Activated T-cell treated with anti-CD3 and anti-CD28 coated beads, Interleukin-2, amount 50 U/mL, for 4 hours (primary cell): ENCODE measurements at regions not wholly inside any gene's neighbourhood (a gene's known extent, or its start where the extent isn't known, plus 50 kb on each side); places are given as distances from the start of the nearest gene placed in this dataset.
A peak's percentile ranks its signal among the peaks of the same experiment; 100 is the strongest.

Source experiments
- ATAC-seq, 2 donors: fragments of 200-7000 bp; cut with Tn5 transposase; one replicate each; pipeline ENCODE4 v1.10.0; 2021
- DNase-seq: peaks from one replicate; pipeline ENCODE4 v3.0.0-alpha.2; 2020
- H3K27me3 Mint-ChIP-seq: one replicate; pipeline ENCODE4 v1.8.0; 2021; ENCODE audit warnings: low read depth, mixed read lengths
- H3K36me3 Mint-ChIP-seq: one replicate; pipeline ENCODE4 v1.8.0; 2022; ENCODE audit warnings: mixed read lengths; ENCODE audit not compliant: insufficient read depth
- H3K4me1 Mint-ChIP-seq: one replicate; pipeline ENCODE4 v1.8.0; 2021; ENCODE audit warnings: low read depth, mixed read lengths
- H3K4me3 Mint-ChIP-seq: one replicate; pipeline ENCODE4 v1.8.0; 2021; ENCODE audit warnings: mild to moderate bottlenecking, moderate library complexity, mixed read lengths
- H3K9me3 Mint-ChIP-seq: one replicate; pipeline ENCODE4 v1.8.0; 2021; ENCODE audit warnings: mixed read lengths

DNA sequence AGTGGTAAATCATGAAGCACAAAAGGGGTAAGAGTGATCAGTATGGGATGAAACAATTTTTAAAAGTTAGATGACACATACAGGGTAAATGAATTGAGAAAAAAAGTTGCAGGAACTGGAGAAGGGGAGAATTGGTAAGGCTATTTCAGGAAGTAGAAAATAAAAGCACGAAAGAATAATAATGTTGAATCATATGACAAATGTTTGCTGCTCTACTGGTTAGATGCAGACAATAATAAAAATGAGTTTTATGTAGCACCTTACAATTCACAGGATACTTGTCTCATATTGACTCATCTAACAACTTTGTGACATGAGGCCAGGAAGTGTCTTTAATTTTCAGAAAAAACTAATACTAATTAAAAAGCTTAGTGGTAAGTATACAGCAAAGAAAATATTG lies 566.5 kb upstream of the MARCKS start:
- Mint-ChIP-seq H3K4me3 (no peak overlapping the region), H3K9me3 (peaks cover 7% of the 10 kb centered on the region), H3K36me3 (no peaks in the 10 kb centered on the region), H3K4me1 (no peaks in the 10 kb centered on the region), H3K27me3 (peaks cover 3% of the 10 kb centered on the region)
- no peak for DNase-seq
- no peak for ATAC-seq

DNA sequence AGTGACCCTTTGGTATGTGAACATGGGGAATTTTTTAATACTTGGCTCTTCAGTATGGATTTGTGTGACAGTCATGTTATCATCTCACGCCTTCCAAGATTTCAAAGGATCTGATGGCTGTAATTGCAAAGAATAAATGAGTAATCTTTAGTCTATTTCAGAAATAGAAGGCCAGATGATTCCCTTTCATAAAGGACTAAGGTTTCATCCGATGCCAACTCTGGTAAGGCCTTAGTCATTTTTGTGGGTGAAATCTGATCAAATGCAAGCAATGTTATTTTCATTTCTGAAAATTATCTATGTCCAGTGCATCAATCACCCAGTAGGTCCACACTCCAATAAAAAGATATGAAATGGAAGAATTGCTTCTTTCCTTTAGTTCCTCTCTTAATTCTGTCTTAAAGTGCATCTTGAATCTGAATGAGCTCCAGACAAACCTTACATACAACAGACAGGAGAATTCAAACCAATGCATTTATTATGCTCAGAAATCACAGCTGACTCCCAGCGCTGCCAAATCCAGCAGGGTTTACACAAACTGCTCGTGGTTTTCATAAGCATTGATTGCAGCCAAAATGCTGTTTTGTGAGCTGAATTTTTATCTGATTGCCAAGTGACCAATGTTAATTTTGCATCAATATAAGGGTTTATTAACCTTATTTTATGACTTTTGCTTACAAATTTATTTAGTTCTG lies 565.2 kb upstream of the MARCKS start:
- peaks cover 3% of the 10 kb centered on the region for H3K27me3 Mint-ChIP-seq
- no peak for DNase-seq
- H3K36me3 Mint-ChIP-seq, result no peaks in the 10 kb centered on the region
- H3K4me3 Mint-ChIP-seq, result no peak overlapping the region
- peaks cover 3% of the 10 kb centered on the region for H3K9me3 Mint-ChIP-seq
- no peaks in the 10 kb centered on the region for H3K4me1 Mint-ChIP-seq
- ATAC-seq, result no peak

DNA sequence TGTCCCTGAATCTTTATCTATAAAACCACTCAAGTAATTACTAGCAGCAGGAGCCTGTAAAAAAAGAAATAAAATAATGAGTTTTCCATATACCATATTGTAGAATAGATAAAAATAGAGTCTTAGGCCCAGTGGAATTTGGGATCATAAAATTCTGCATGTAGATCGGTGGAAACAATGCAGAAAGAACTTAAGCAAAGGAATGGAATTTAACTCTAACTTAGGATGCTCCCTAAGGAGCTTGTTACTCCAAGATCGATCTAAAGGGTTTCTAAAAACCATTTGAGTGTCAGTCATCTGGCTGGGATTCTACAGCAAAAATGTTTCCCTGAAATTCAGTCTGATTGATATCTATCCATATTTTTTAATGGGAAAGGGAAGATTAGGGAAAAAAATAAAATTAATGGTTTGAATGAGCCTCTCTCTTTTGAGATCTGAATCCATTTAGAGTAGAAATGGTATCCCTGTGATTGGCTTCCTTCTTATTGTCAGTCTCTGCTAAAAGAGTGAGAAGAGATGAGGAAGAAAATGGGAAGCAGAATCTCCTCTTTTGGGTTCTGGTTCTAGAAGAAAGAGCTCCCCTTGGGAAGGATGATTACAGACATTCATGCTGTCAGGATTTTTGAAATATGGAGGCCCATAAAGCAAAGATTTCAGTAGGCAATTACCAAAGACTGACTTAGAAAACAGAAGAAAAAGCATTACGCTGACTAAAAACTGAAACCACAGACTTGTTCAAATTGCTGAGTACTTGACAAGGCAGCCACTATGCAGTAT lies 564.3 kb upstream of the MARCKS start:
- Mint-ChIP-seq H3K4me1 (no peaks in the 10 kb centered on the region), H3K27me3 (peaks cover 3% of the 10 kb centered on the region), H3K9me3 (no peaks in the 10 kb centered on the region), H3K36me3 (no peaks in the 10 kb centered on the region), H3K4me3 (no peak overlapping the region)
- ATAC-seq, result no peak
- no peak for DNase-seq

DNA sequence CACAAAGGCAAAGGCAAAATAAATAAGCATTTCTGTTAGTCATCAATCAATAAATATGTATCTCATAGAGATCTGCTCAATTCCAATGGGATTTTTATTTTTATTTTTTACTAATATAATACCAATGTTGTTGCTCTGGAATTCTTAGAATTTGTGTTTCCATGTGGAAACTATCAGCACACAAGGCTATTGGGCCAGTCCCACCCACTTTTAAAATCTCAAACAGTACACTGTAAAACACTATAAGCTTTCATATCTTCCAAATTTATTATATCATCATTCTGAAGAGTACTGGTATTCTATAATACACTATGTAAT lies 563.8 kb upstream of the MARCKS start:
- Mint-ChIP-seq H3K36me3 (no peaks in the 10 kb centered on the region), H3K9me3 (no peaks in the 10 kb centered on the region), H3K4me3 (no peak overlapping the region), H3K27me3 (peaks cover 3% of the 10 kb centered on the region), H3K4me1 (no peaks in the 10 kb centered on the region)
- ATAC-seq, result no peak
- no peak for DNase-seq

DNA sequence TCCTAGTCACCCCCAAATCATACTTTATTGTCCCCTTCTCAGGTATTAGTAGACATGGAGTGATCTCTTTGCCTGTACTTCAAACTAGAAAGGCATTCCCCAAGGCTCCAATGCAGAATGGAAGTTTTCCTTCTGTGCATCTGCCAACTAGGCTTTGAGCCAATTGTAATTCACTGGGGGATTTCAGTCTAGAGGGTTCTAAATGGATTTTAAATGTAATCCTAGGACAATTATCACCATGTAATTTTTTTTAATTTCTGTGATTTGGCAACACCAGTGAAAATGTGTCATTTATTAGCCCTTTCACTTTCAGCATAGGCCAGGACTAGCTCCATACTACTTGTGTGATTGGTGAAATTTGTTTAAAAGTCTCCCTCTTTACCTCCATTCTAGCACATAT lies 557.6 kb upstream of the MARCKS start:
- Mint-ChIP-seq H3K27me3 (peaks cover 2% of the 10 kb centered on the region), H3K4me1 (no peaks in the 10 kb centered on the region), H3K4me3 (no peak overlapping the region), H3K36me3 (no peaks in the 10 kb centered on the region), H3K9me3 (no peaks in the 10 kb centered on the region)
- no peak for DNase-seq
- no peak for ATAC-seq

DNA sequence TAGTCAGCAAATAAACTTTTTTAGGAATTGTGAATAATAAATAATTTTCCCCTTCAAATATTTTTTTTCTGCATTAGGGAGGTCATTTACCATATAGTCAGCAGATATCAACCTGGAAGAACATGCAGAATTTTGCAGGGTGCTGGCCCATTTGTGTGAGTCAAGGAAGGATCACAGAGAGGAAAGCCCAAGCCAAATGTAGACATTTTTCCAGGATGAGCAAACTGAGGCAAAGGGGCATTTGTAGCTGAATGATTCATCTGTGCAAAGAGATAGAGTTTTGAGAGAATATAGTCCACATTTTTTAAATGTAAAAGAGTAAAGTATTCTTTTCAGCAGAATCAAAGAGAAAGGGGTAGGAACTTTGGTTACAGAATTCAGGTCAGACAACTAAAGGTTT lies 555.5 kb upstream of the MARCKS start:
- ATAC-seq (no peak), DNase-seq (no peak)
- Mint-ChIP-seq H3K4me3 (no peak overlapping the region), H3K4me1 (no peaks in the 10 kb centered on the region), H3K9me3 (no peaks in the 10 kb centered on the region), H3K27me3 (peaks cover 2% of the 10 kb centered on the region), H3K36me3 (no peaks in the 10 kb centered on the region)

DNA sequence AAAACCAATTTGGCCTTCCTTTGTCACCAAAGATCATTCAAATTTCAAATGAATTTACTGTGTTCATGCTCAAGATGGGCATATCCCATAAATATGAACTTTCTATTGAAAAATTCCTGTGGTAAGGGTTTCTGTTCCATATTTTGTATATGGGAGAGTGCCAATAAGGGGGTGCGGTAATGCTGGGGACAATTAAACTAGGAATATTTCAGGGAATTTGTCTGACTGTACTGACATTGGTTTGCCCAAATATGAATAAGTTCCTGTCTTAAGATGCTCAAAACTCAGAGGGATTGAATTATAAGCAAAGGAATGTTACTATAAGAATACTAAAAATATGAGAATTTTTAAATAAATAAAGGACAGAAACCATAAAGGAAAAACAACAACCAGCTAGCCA lies 553.0 kb upstream of the MARCKS start:
- DNase-seq (no peak), ATAC-seq (no peak)
- H3K4me3 Mint-ChIP-seq, result no peak overlapping the region
- no peaks in the 10 kb centered on the region for H3K9me3 Mint-ChIP-seq
- H3K4me1 Mint-ChIP-seq, result no peaks in the 10 kb centered on the region
- H3K27me3 Mint-ChIP-seq, result peaks cover 2% of the 10 kb centered on the region
- H3K36me3 Mint-ChIP-seq, result no peaks in the 10 kb centered on the region

DNA sequence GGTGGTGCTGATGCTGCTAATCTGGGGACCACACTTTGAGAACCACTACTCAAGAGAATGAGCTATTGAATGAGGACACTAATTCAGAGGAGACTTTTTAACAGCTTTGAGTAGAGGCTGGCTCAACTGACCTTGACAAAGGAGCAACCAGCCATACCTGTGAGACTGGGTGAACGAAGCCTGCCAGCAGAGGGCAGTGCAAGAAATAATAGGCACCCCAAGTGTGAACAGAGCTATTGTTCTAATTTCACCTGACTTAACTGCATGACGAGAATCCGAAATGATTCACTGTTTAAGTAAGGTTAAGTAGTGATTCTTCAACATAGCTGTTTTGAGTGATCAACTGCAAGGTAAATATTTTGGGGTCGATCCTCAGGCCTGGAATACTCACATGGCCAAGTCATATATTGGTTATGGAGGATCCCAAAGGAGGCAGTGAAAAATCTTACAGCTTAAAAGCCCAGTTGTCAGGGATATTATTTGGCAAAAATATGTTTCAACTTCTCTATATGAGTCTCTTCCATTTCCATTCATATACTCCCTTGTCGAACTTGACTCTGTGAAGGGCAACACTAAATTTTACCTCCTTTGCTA lies 550.5 kb upstream of the MARCKS start:
- no peaks in the 10 kb centered on the region for H3K4me1 Mint-ChIP-seq
- peak in 1 of 2 donors; percentile 58 for ATAC-seq

DNA sequence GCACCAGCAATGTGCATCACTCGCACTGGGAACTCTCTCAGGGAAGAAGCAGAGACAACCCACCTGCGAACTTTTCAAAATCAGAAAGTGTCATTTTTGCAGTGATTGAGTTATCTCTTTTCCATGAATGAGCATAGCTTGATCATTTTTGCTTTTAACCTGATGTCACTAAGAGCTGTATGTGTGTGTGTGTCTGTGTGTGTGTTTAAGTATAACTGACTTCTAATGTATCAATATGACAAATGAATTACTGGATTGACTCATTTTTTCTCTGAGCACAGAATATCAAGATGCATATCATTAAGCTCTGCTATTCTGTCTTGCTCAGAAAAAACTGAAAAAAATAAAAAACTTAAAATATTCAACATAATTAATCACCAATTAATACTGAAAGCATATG lies 548.9 kb upstream of the MARCKS start:
- H3K27me3 Mint-ChIP-seq, result no peaks in the 10 kb centered on the region
- H3K4me1 Mint-ChIP-seq, result no peaks in the 10 kb centered on the region
- ATAC-seq (no peak), DNase-seq (no peak)
- H3K36me3 Mint-ChIP-seq, result no peaks in the 10 kb centered on the region
- H3K4me3 Mint-ChIP-seq, result no peak overlapping the region
- no peaks in the 10 kb centered on the region for H3K9me3 Mint-ChIP-seq

More for the DNA sequence above, 550.5 kb upstream of the MARCKS start:
- no peaks in the 10 kb centered on the region for H3K36me3 Mint-ChIP-seq
- H3K27me3 Mint-ChIP-seq, result peaks cover 2% of the 10 kb centered on the region
- no peak overlapping the region for H3K4me3 Mint-ChIP-seq
- no peaks in the 10 kb centered on the region for H3K9me3 Mint-ChIP-seq
- peak; percentile 10 for DNase-seq

DNA sequence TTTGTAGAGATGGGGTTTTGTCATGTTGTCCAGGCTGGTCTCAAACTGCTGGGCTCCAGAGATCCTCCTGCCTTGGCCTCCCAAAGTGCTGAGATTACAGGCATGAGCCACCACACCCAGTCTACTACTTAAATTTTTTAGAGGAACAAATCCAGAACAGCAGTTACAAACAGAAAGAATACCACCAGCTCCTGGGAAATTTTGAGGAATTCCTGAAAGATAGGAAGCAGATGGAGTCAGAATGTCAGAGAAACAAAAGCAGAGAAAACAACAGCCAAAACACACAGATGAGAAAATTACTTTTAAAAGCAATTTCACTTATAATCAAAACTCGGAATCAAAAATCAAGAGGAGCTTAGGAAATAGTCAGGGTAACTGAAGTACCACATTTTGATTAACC lies 543.3 kb upstream of the MARCKS start:
- no peaks in the 10 kb centered on the region for H3K27me3 Mint-ChIP-seq
- DNase-seq (no peak), ATAC-seq (no peak)
- no peaks in the 10 kb centered on the region for H3K9me3 Mint-ChIP-seq
- no peaks in the 10 kb centered on the region for H3K4me1 Mint-ChIP-seq
- H3K36me3 Mint-ChIP-seq, result no peaks in the 10 kb centered on the region
- H3K4me3 Mint-ChIP-seq, result no peak overlapping the region

DNA sequence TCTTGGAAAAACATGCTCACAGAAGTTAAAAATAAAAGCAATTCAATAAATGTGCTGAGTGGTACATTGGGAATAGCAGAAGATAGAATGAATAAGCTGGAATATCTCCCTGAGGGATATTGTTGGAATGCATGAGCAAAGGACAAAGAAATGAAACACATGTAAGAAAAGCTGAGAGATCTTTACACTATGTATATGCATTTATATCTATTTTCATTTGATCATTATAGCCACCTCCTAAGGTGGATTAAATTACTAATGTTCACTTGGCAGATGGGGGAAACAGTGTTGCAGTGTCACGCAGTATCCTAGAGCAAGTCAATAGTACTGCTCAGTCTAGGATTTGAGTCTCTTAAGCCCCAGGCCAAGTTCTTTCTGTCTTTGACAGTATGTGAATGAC lies 542.0 kb upstream of the MARCKS start:
- H3K27me3 Mint-ChIP-seq, result no peaks in the 10 kb centered on the region
- no peak overlapping the region for H3K4me3 Mint-ChIP-seq
- DNase-seq, result no peak
- H3K36me3 Mint-ChIP-seq, result no peaks in the 10 kb centered on the region
- ATAC-seq, result no peak
- H3K4me1 Mint-ChIP-seq, result no peaks in the 10 kb centered on the region
- H3K9me3 Mint-ChIP-seq, result no peaks in the 10 kb centered on the region

DNA sequence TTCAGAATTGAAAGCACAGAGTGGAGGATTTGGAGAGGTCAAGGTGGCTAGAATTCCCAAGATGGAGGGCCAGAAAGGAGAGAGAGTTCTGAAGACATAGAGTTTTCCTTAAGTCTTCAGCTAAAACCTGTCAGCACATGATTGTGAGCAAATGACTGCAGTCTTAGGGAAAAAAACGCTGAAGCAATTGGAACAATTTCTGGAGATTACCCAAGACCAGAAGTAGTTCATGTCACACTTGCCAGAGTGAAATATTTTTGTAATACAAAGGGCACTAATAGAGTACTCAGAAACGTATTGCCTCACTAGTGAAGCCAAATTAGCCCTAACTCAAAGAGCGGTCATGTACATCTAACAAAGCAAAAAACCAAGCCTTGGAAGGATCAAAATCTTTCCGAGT lies 541.3 kb upstream of the MARCKS start:
- no peaks in the 10 kb centered on the region for H3K4me1 Mint-ChIP-seq

DNA sequence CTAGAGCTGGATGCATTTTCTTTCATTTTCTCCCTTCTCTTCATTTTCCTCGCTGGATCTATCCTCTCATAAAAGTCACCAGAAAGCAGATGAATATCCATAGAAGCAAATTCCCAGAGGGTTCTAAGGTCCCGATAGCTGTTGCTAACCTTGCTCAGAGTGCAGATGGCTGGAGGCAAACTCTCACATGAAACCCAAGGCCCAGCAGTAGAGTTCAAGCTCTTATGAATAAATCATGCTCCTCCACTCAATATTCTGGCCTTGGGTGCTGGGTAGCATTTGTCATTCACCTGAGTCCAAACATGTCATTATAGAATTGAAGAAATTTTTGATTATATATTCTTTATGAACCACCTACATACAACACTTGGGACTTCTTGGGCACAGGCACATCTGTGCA lies 539.7 kb upstream of the MARCKS start:
- H3K27me3 Mint-ChIP-seq, result no peaks in the 10 kb centered on the region
- no peaks in the 10 kb centered on the region for H3K4me1 Mint-ChIP-seq
- DNase-seq, result no peak
- H3K4me3 Mint-ChIP-seq, result no peak overlapping the region
- H3K36me3 Mint-ChIP-seq, result no peaks in the 10 kb centered on the region
- peaks cover 3% of the 10 kb centered on the region for H3K9me3 Mint-ChIP-seq
- ATAC-seq, result no peak

More for the DNA sequence above, 541.3 kb upstream of the MARCKS start:
- Mint-ChIP-seq H3K27me3 (no peaks in the 10 kb centered on the region), H3K9me3 (no peaks in the 10 kb centered on the region), H3K36me3 (no peaks in the 10 kb centered on the region), H3K4me3 (no peak overlapping the region)
- ATAC-seq, result no peak
- no peak for DNase-seq

DNA sequence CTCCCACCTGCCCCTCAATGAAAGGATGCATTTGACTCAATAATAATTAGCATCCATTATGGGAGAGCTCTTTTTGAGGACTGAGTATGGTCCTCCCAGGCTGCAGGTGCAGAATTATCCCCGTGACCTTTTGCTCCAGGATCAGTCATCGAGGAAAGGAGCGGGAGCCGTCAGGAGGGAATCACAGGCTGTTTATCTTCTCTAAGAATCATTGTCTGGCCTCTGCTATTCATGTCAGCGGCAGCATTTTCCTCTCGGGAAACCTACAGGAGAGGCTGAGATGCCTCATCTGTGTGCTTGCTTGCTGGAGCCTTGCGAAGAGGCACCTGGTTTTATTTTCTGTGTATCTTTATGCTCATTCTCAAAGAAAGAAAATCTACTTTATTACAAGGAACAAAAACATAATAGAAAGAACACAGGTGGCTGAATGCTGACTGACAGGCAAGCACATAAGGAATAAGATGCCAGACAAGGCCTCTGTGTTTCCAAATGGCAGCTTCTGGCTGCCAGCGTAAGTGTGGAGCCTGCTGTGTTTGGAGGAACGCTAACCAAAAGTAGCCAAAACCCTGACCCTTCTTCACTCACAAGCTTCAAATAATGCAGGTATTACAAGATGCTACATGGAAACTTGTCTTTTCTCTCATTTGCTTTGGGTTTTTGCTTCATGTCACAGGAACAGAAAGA lies 539.1 kb upstream of the MARCKS start:
- DNase-seq, result no peak
- no peaks in the 10 kb centered on the region for H3K27me3 Mint-ChIP-seq
- H3K4me1 Mint-ChIP-seq, result no peaks in the 10 kb centered on the region
- no peaks in the 10 kb centered on the region for H3K36me3 Mint-ChIP-seq
- ATAC-seq, result no peak
- H3K9me3 Mint-ChIP-seq, result peaks cover 4% of the 10 kb centered on the region
- no peak overlapping the region for H3K4me3 Mint-ChIP-seq

DNA sequence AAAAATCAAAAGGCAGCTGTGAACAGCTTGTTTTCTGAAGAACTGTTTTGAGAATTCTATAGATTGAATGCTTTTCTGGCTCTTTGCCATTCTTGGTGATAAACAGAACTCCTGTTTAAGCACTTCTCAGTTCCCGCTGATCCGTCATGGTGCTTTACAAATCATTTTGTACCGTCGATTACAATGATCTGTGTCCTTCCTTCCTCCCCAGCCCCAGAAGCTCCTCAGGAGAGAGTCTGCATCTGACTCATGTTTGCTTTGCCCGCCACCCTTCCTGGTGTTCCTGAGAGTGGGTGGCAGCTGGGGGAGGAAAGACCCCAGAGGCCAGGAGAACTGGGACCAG lies 538.6 kb upstream of the MARCKS start:
- Mint-ChIP-seq H3K27me3 (no peaks in the 10 kb centered on the region), H3K4me1 (no peaks in the 10 kb centered on the region), H3K9me3 (peaks cover 4% of the 10 kb centered on the region), H3K4me3 (no peak overlapping the region), H3K36me3 (no peaks in the 10 kb centered on the region)
- ATAC-seq, result no peak
- DNase-seq, result no peak
